ENCODE measurements at regions not wholly inside any gene's neighbourhood (a gene's known extent, or its start where the extent isn't known, plus 50 kb on each side); places are given as distances from the start of the nearest gene placed in this dataset.

GRCh38 chr2:123717636-123718334 lies 307.3 kb upstream of the CNTNAP5 start:
- peaks cover 24% of the 10 kb centered on the region for H3K9me3 ChIP-seq
- H3K4me3 ChIP-seq = no peak overlapping the region
- DNase-seq = no peak
- H3K36me3 ChIP-seq (ENCODE audit: low read depth) = no peaks in the 10 kb centered on the region
- H3K4me1 ChIP-seq (ENCODE audit: low read depth) = no peaks in the 10 kb centered on the region
- no peak for TF ChIP-seq CTCF (IDR thresholded peaks at IDR 0.05)
- ATAC-seq = no peak
- intact Hi-C loops (cut with DNase I, micrococcal nuclease) = no loop called here

- DNase-seq (no peak), ATAC-seq (no peak)
- no peak for TF ChIP-seq CTCF (IDR thresholded peaks at IDR 0.05)
- Histone ChIP-seq H3K36me3 (ENCODE audit: low read depth) (no peaks in the 10 kb centered on the region), H3K4me3 (no peak overlapping the region), H3K4me1 (ENCODE audit: low read depth) (no peaks in the 10 kb centered on the region), H3K9me3 (peaks cover 26% of the 10 kb centered on the region)
- intact Hi-C loops (cut with DNase I, micrococcal nuclease) = no loop called here
Observed at GRCh38 chr2:123720760-123721159, 304.3 kb upstream of the CNTNAP5 start.

- H3K36me3 ChIP-seq (ENCODE audit: low read depth) = no peaks in the 10 kb centered on the region
- H3K4me3 ChIP-seq = no peak overlapping the region
- ATAC-seq (no peak), DNase-seq (no peak)
- no peak for TF ChIP-seq CTCF (IDR thresholded peaks at IDR 0.05)
- no peaks in the 10 kb centered on the region for H3K4me1 ChIP-seq (ENCODE audit: low read depth)
- H3K9me3 ChIP-seq = peaks cover 43% of the 10 kb centered on the region
- intact Hi-C loops (cut with DNase I, micrococcal nuclease) = no loop called here
Observed at GRCh38 chr2:123723706-123724105, 301.4 kb upstream of the CNTNAP5 start.

GRCh38 chr2:123732563-123732962 lies 292.5 kb upstream of the CNTNAP5 start:
- no peak overlapping the region for H3K4me3 ChIP-seq
- no peak for TF ChIP-seq CTCF (IDR thresholded peaks at IDR 0.05)
- H3K9me3 ChIP-seq = peaks cover 22% of the 10 kb centered on the region
- no peaks in the 10 kb centered on the region for H3K4me1 ChIP-seq (ENCODE audit: low read depth)
- DNase-seq (no peak), ATAC-seq (no peak)
- intact Hi-C loops (cut with DNase I, micrococcal nuclease) = no loop called here
- no peaks in the 10 kb centered on the region for H3K36me3 ChIP-seq (ENCODE audit: low read depth)

GRCh38 chr2:123737371-123737770 lies 287.7 kb upstream of the CNTNAP5 start:
- no peaks in the 10 kb centered on the region for H3K36me3 ChIP-seq (ENCODE audit: low read depth)
- intact Hi-C loops (cut with DNase I, micrococcal nuclease) = no loop called here
- no peak overlapping the region for H3K4me3 ChIP-seq
- DNase-seq (no peak), ATAC-seq (no peak)
- H3K4me1 ChIP-seq (ENCODE audit: low read depth) = no peaks in the 10 kb centered on the region
- peaks cover 25% of the 10 kb centered on the region for H3K9me3 ChIP-seq
- TF ChIP-seq CTCF (IDR thresholded peaks at IDR 0.05) = no peak

- intact Hi-C loops (cut with DNase I, micrococcal nuclease) = no loop called here
- DNase-seq (no peak), ATAC-seq (no peak)
- no peak overlapping the region for H3K4me3 ChIP-seq
- no peaks in the 10 kb centered on the region for H3K36me3 ChIP-seq (ENCODE audit: low read depth)
- H3K9me3 ChIP-seq = peaks cover 25% of the 10 kb centered on the region
- TF ChIP-seq CTCF (IDR thresholded peaks at IDR 0.05) = no peak
- no peaks in the 10 kb centered on the region for H3K4me1 ChIP-seq (ENCODE audit: low read depth)
Observed at GRCh38 chr2:123738643-123739042, 286.4 kb upstream of the CNTNAP5 start.
